H1 (cell line): ENCODE measurements at regions not wholly inside any gene's neighbourhood (a gene's known extent, or its start where the extent isn't known, plus 50 kb on each side); places are given as distances from the start of the nearest gene placed in this dataset.

Experiments used
- CTCF ChIA-PET: fragments of 300-600 bp; sonication (Branson Sonifier 250); formaldehyde crosslinking; loops from one replicate; lab custom pipeline; 2021; ENCODE audit not compliant: partially characterized antibody; lab: Charles Lee
- POLR2A ChIA-PET: fragments of 300-600 bp; sonication (Branson Sonifier 250); formaldehyde crosslinking; loops from one replicate; lab custom pipeline; 2021; ENCODE audit warnings: inconsistent platforms; ENCODE audit not compliant: partially characterized antibody; lab: Charles Lee
- DNase-seq, 2 experiments: peaks; one replicate each; pipeline versions ENCODE4 v3.0.0 to v3.0.0-alpha.2; 2010 to 2022; ENCODE audit warnings: low spot score in 2 of 2, low read depth in 1 of 2, mixed read lengths in 1 of 2
- FAIRE-seq: peaks from 2 replicates; lab custom pipeline; 2011; peaks lifted over from hg19 to GRCh38; lab: Jason Lieb, UNC
- H2AFZ ChIP-seq: 2 replicates; pipeline ENCODE4 v1.8.1; 2012; ENCODE audit warnings: low read length, inconsistent platforms
- H2AK5ac ChIP-seq: 2 replicates; pipeline ENCODE4 v1.6.1; 2013; ENCODE audit warnings: low read depth, low read length
- H2BK120ac ChIP-seq: replicated peaks from 2 replicates; pipeline ENCODE3; 2013; ENCODE audit warnings: low read depth, low read length, inconsistent platforms
- H2BK12ac ChIP-seq: 2 replicates; pipeline ENCODE4 v1.6.1; 2013; ENCODE audit warnings: low read depth, low read length
- H2BK15ac ChIP-seq: 2 replicates; pipeline ENCODE4 v1.6.1; 2013; ENCODE audit warnings: low read length
- H2BK20ac ChIP-seq: 2 replicates; pipeline ENCODE4 v1.6.1; 2013; ENCODE audit warnings: low read length
- H2BK5ac ChIP-seq: 2 replicates; pipeline ENCODE4 v1.6.1; 2013; ENCODE audit warnings: low read depth, low read length
- H3K14ac ChIP-seq: 2 replicates; pipeline ENCODE4 v1.6.1; 2013; ENCODE audit warnings: inconsistent platforms; ENCODE audit not compliant: insufficient read length
- H3K18ac ChIP-seq: 2 replicates; pipeline ENCODE4 v1.6.1; 2013; ENCODE audit warnings: low read length; ENCODE audit errors: extremely low read depth
- H3K23ac ChIP-seq: 2 replicates; pipeline ENCODE4 v1.6.1; 2013; ENCODE audit warnings: inconsistent platforms; ENCODE audit not compliant: insufficient read length
- H3K23me2 ChIP-seq: 2 replicates; pipeline ENCODE4 v1.6.1; 2013; ENCODE audit warnings: low read depth, low read length
- H3K27ac ChIP-seq: 2 replicates; pipeline ENCODE4 v1.6.1; 2011; ENCODE audit warnings: low read depth, low read length, inconsistent platforms
- H3K27me3 ChIP-seq, 4 experiments: replicated peaks in 1 of 4; 1 replicate in 1 of 4; 2 replicates in 3 of 4; pipeline versions ENCODE4 v1.6.1 to v1.8.1; 2011 to 2013; ENCODE audit warnings: low read length in 3 of 4, mild to moderate bottlenecking in 3 of 4, inconsistent platforms in 2 of 4, mixed read lengths in 2 of 4, moderate library complexity in 1 of 4; ENCODE audit not compliant: control insufficient read depth in 3 of 4, insufficient read depth in 3 of 4; ENCODE audit errors: extremely low read depth in 1 of 4
- H3K36me3 ChIP-seq, 4 experiments: 2 replicates each; pipeline versions ENCODE4 v1.6.1 to v1.8.1; 2011 to 2013; ENCODE audit warnings: mild to moderate bottlenecking in 4 of 4, low read length in 3 of 4, moderate library complexity in 2 of 4, control low read depth in 1 of 4, inconsistent platforms in 1 of 4; ENCODE audit not compliant: insufficient read depth in 4 of 4, control insufficient read depth in 2 of 4
- H3K4ac ChIP-seq: replicated peaks from 2 replicates; pipeline ENCODE3; 2013; ENCODE audit warnings: low read length, low read depth, mixed read lengths, inconsistent platforms; ENCODE audit not compliant: insufficient read length
- H3K4me1 ChIP-seq, 4 experiments: replicated peaks in 1 of 4; 1 replicate in 1 of 4; 2 replicates in 3 of 4; pipeline versions ENCODE4 v1.6.1 to v1.8.1; 2011 to 2013; ENCODE audit warnings: low read length in 3 of 4, inconsistent platforms in 2 of 4, mixed read lengths in 1 of 4; ENCODE audit not compliant: insufficient read depth in 4 of 4, control insufficient read depth in 3 of 4
- H3K4me2 ChIP-seq, 2 experiments: 2 replicates each; pipeline versions ENCODE4 v1.6.1 to v1.8.1; 2011 to 2013; ENCODE audit warnings: low read depth in 2 of 2, low read length in 2 of 2, control low read depth in 1 of 2, inconsistent platforms in 1 of 2, mild to moderate bottlenecking in 1 of 2; ENCODE audit not compliant: insufficient read depth in 1 of 2
- H3K4me3 ChIP-seq, 4 experiments: fragments of 200-600, 300-600 bp in 1 of 4; sonication (generic), shearing (Covaris generic), sonication (Bioruptor Twin) in 1 of 4; 2 replicates each; pipeline versions ENCODE4 v1.5.1 to v1.8.1; 2011 to 2016; ENCODE audit warnings: low read length in 4 of 4, low read depth in 3 of 4, control low read depth in 2 of 4, inconsistent platforms in 2 of 4, mild to moderate bottlenecking in 2 of 4, mixed read lengths in 1 of 4, moderate library complexity in 1 of 4; ENCODE audit not compliant: insufficient read depth in 2 of 4; ENCODE audit errors: extremely low read depth in 1 of 4
- H3K56ac ChIP-seq: replicated peaks from 2 replicates; pipeline ENCODE3; 2013; ENCODE audit warnings: low read depth, mild to moderate bottlenecking, mixed read lengths, low read length, inconsistent platforms; ENCODE audit not compliant: insufficient read length
- H3K79me1 ChIP-seq: 2 replicates; pipeline ENCODE4 v1.6.1; 2013; ENCODE audit warnings: low read depth, low read length, control low read depth
- H3K79me2 ChIP-seq, 2 experiments: 2 replicates each; pipeline versions ENCODE4 v1.6.1 to v1.8.1; 2012 to 2013; ENCODE audit warnings: low read length in 2 of 2, mild to moderate bottlenecking in 2 of 2, inconsistent platforms in 1 of 2; ENCODE audit not compliant: insufficient read depth in 2 of 2, control insufficient read depth in 1 of 2
- H3K9ac ChIP-seq, 4 experiments: replicated peaks in 1 of 4; 1 replicate in 1 of 4; 2 replicates in 3 of 4; pipeline versions ENCODE4 v1.6.1 to v1.8.1; 2011 to 2013; ENCODE audit warnings: low read depth in 3 of 4, low read length in 3 of 4, control low read depth in 2 of 4, mild to moderate bottlenecking in 2 of 4, moderate library complexity in 2 of 4, inconsistent platforms in 1 of 4; ENCODE audit errors: extremely low read depth in 1 of 4
- H3K9me3 ChIP-seq, 2 experiments: 2 replicates each; pipeline versions ENCODE4 v1.6.1 to v1.8.1; 2012 to 2013; ENCODE audit warnings: mild to moderate bottlenecking in 2 of 2, moderate library complexity in 2 of 2, control low read depth in 1 of 2, inconsistent platforms in 1 of 2, low read depth in 1 of 2, low read length in 1 of 2, mixed read lengths in 1 of 2; ENCODE audit not compliant: insufficient read depth in 2 of 2
- H4K20me1 ChIP-seq, 2 experiments: replicated peaks in 1 of 2; 2 replicates each; pipeline versions ENCODE3 to v1.8.1; 2011 to 2013; ENCODE audit warnings: inconsistent platforms in 2 of 2, low read length in 2 of 2, mild to moderate bottlenecking in 1 of 2; ENCODE audit not compliant: insufficient read depth in 2 of 2, control insufficient read depth in 1 of 2
- H4K5ac ChIP-seq: 2 replicates; pipeline ENCODE4 v1.6.1; 2013; ENCODE audit warnings: low read length, low read depth, mixed read lengths, inconsistent platforms; ENCODE audit not compliant: insufficient read length
- H4K8ac ChIP-seq: 2 replicates; pipeline ENCODE4 v1.8.0; 2013; ENCODE audit warnings: mild to moderate bottlenecking, moderate library complexity, low read length, inconsistent platforms; ENCODE audit not compliant: insufficient read depth; ENCODE audit errors: extremely low read depth
- H4K91ac ChIP-seq: replicated peaks from 2 replicates; pipeline ENCODE3; 2013; ENCODE audit warnings: low read length, mixed read lengths, inconsistent platforms; ENCODE audit not compliant: insufficient read length
- BACH1 ChIP-seq: IDR thresholded peaks from 2 replicates; pipeline ENCODE4 v1.6.1; 2012; ENCODE audit warnings: low read length, improper control_type of control experiment
- EGR1 ChIP-seq: IDR thresholded peaks from 2 replicates; pipeline ENCODE4 v1.6.1; 2011; ENCODE audit warnings: low read depth, low read length, borderline replicate concordance
- HDAC6 ChIP-seq: IDR thresholded peaks from one replicate; pipeline ENCODE4 v1.7.1; 2012; ENCODE audit warnings: low read depth, mild to moderate bottlenecking, inconsistent platforms, low read length, moderate library complexity
- KDM1A ChIP-seq: fragments of 200-600, 300-600 bp; sonication (generic); IDR thresholded peaks from 2 replicates; pipeline ENCODE4 v1.7.1; 2016; ENCODE audit warnings: mild to moderate bottlenecking, low read length, borderline replicate concordance
- MAFK ChIP-seq: IDR thresholded peaks from 2 replicates; pipeline ENCODE4 v1.6.1; 2012; ENCODE audit warnings: low read depth, mild to moderate bottlenecking, improper control_type of control experiment, low read length
- RAD21 ChIP-seq, 2 experiments: IDR thresholded peaks in 1 of 2; conservative IDR thresholded peaks in 1 of 2; 2 replicates each; pipeline ENCODE4 v1.6.1; 2011; ENCODE audit warnings: low read depth in 2 of 2, low read length in 2 of 2, improper control_type of control experiment in 1 of 2, inconsistent platforms in 1 of 2, mild to moderate bottlenecking in 1 of 2, moderate library complexity in 1 of 2
- RNF2 ChIP-seq: fragments of 200-900, 300-1000 bp; sonication (generic); IDR thresholded peaks from 2 replicates; pipeline ENCODE4 v1.7.1; 2016; ENCODE audit warnings: borderline replicate concordance, low read depth, mild to moderate bottlenecking, antibody characterized with exemption, low read length; ENCODE audit not compliant: poor library complexity, severe bottlenecking; ENCODE audit errors: missing control alignments
- RXRA ChIP-seq: IDR thresholded peaks from 2 replicates; pipeline ENCODE4 v1.6.1; 2011; ENCODE audit warnings: low read depth, mild to moderate bottlenecking, low read length, moderate library complexity; ENCODE audit not compliant: insufficient read depth
- SIRT6 ChIP-seq: IDR thresholded peaks from one replicate; pipeline ENCODE4 v1.7.1; 2012; ENCODE audit warnings: low read length, inconsistent platforms
- SUZ12 ChIP-seq: fragments of 200-600 bp; sonication (generic); IDR thresholded peaks from 2 replicates; pipeline ENCODE4 v1.6.1; 2012; ENCODE audit warnings: mild to moderate bottlenecking, inconsistent platforms, low read length, moderate library complexity, mixed read lengths
- TEAD4 ChIP-seq: IDR thresholded peaks from 2 replicates; pipeline ENCODE4 v1.6.1; 2012; ENCODE audit warnings: low read depth, low read length, inconsistent platforms, mixed read lengths
- YY1 ChIP-seq: IDR thresholded peaks from 2 replicates; pipeline ENCODE4 v1.6.1; 2011; ENCODE audit warnings: low read depth, mild to moderate bottlenecking, low read length
- WGBS, 2 experiments: shearing (Covaris generic) in 1 of 2; methylation state at CpG; one replicate each; pipeline versions ENCODE4 v1.1.6 to v1.1.7; 2013 to 2015; ENCODE audit warnings: low lambda C conversion rate in 2 of 2, mixed read lengths in 2 of 2, inconsistent platforms in 1 of 2, low coverage in 1 of 2, missing lambda C conversion rate in 1 of 2; ENCODE audit not compliant: insufficient replicate concordance in 2 of 2, insufficient coverage in 1 of 2, insufficient read length in 1 of 2; ENCODE audit errors: extremely low coverage in 1 of 2, missing lambda C conversion rate in 1 of 2; 5-methylcytosine and 5-hydroxymethylcytosine counted together
- TF ChIP-seq, protein P1 (sequence below): IDR thresholded peaks from 2 replicates; pipeline ENCODE4 v1.6.1; 2012; ENCODE audit warnings: low read length, inconsistent platforms

- no peak overlapping the region for H2BK15ac ChIP-seq
- H3K27me3 ChIP-seq: no peaks in the 10 kb centered on the region
- no peak for FAIRE-seq
- H3K23me2 ChIP-seq: peaks cover 8% of the 10 kb centered on the region; the same call in 1 of the 2 replicates
- CTCF ChIA-PET: no interaction called here
- H2AFZ ChIP-seq: no peak overlapping the region
- no peak overlapping the region for H3K27ac ChIP-seq
- no peak overlapping the region for H4K5ac ChIP-seq
- no peak overlapping the region for H2AK5ac ChIP-seq
- H3K36me3 ChIP-seq: no peaks in the 10 kb centered on the region
- H3K9me3 ChIP-seq: no peaks in the 10 kb centered on the region
- no peaks in the 10 kb centered on the region for H3K79me1 ChIP-seq
- no peak overlapping the region for H3K14ac ChIP-seq
- POLR2A ChIA-PET: no interaction called here
- no peak overlapping the region for H2BK12ac ChIP-seq
- no peak overlapping the region for H4K8ac ChIP-seq
- DNase-seq: no peak
- H2BK120ac ChIP-seq: no peak overlapping the region
- no peak overlapping the region for H2BK20ac ChIP-seq
- no peak overlapping the region for H3K9ac ChIP-seq
- WGBS, 2 experiments: 90% methylated on average over 2 of the region's 2 CpGs; no CpG with 5 or more reads in 1 of the 2 experiments
- peaks cover 0 to 3% of the 10 kb centered on the region in 2 experiments for H4K20me1 ChIP-seq
- H3K4ac ChIP-seq: no peak overlapping the region
- no peaks in the 10 kb centered on the region for H3K79me2 ChIP-seq
- H3K4me2 ChIP-seq: no peak overlapping the region
- no peak overlapping the region for H2BK5ac ChIP-seq
- H3K18ac ChIP-seq: no peak overlapping the region
- no peak overlapping the region for H4K91ac ChIP-seq
- H3K23ac ChIP-seq: no peak overlapping the region
- H3K56ac ChIP-seq: no peak overlapping the region
- H3K4me3 ChIP-seq: no peak overlapping the region
- no peaks in the 10 kb centered on the region for H3K4me1 ChIP-seq
- TF ChIP-seq BACH1 (no peak), RNF2 (no peak), SIRT6 (no peak), TEAD4 (no peak), SUZ12 (no peak), YY1 (no peak), MAFK (no peak), EGR1 (no peak), HDAC6 (no peak), KDM1A (no peak), RXRA (no peak), RAD21 (IDR thresholded peaks at IDR 0.05 in 1 of 2, conservative IDR thresholded peaks at IDR 0.05 in 1 of 2; ENCODE audit: low read depth in 2 of 2, low read length in 2 of 2) (no peak)
- TF ChIP-seq, protein P1, sequence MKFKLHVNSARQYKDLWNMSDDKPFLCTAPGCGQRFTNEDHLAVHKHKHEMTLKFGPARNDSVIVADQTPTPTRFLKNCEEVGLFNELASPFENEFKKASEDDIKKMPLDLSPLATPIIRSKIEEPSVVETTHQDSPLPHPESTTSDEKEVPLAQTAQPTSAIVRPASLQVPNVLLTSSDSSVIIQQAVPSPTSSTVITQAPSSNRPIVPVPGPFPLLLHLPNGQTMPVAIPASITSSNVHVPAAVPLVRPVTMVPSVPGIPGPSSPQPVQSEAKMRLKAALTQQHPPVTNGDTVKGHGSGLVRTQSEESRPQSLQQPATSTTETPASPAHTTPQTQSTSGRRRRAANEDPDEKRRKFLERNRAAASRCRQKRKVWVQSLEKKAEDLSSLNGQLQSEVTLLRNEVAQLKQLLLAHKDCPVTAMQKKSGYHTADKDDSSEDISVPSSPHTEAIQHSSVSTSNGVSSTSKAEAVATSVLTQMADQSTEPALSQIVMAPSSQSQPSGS: no peak
Measured at GRCh38 chr16:79823639-79824038, 223.1 kb upstream of the MAF start.
